Neutrophil (primary cell): ENCODE measurements at regions not wholly inside any gene's neighbourhood (a gene's known extent, or its start where the extent isn't known, plus 50 kb on each side); places are given as distances from the start of the nearest gene placed in this dataset.
A peak's percentile ranks its signal among the peaks of the same experiment; 100 is the strongest.

Experiments
- H3K27ac ChIP-seq: fragments of 200-600 bp; sonication (generic); 2 replicates; pipeline ENCODE4 v1.5.1; 2016; ENCODE audit warnings: mild to moderate bottlenecking, moderate library complexity
- H3K27me3 ChIP-seq: fragments of 200-600 bp; sonication (generic); 2 replicates; pipeline ENCODE4 v1.6.0; 2016; ENCODE audit warnings: mild to moderate bottlenecking
- H3K36me3 ChIP-seq: fragments of 200-600 bp; sonication (generic); 2 replicates; pipeline ENCODE4 v1.5.1; 2017
- H3K4me1 ChIP-seq, 2 experiments: fragments of 200-600 bp in 1 of 2; sonication (generic) in 1 of 2; 1 replicate in 1 of 2; 2 replicates in 1 of 2; pipeline versions ENCODE4 v1.5.1 to v1.6.1; 2013 to 2016; ENCODE audit warnings: low read depth in 1 of 2, low read length in 1 of 2, mild to moderate bottlenecking in 1 of 2, moderate library complexity in 1 of 2; ENCODE audit not compliant: control insufficient read depth in 1 of 2, insufficient read depth in 1 of 2
- H3K4me3 ChIP-seq, 2 experiments: fragments of 200-600 bp in 1 of 2; sonication (generic) in 1 of 2; 1 replicate in 1 of 2; 2 replicates in 1 of 2; pipeline ENCODE4 v1.5.1; 2013 to 2016; ENCODE audit warnings: low read depth in 1 of 2, low read length in 1 of 2, mild to moderate bottlenecking in 1 of 2, moderate library complexity in 1 of 2
- H3K9me3 ChIP-seq: fragments of 200-600 bp; sonication (generic); 2 replicates; pipeline ENCODE4 v1.5.1; 2016
- CTCF ChIP-seq: fragments of 200-600 bp; sonication (generic); IDR thresholded peaks from 2 replicates; pipeline ENCODE4 v1.5.1; 2016; ENCODE audit warnings: antibody characterized with exemption

DNA sequence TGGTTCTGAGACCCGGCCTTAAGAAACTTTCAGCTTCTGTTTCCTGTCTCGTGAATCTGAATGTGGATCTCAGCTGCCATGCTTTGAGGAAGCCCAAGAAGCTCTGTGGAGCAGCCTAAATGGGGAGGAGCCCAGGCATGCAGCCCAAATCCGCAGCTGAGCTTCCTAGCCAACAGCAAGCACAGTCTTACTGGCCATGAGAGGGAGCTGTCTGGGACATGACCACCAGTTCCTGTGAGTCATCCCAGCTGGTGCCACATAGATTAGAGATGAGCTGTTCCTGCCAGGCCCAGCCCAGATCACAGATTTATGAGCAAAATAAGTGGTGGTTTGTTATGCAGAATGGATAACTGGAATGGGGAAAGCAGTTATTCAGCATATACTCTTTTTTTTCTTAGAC, 224.4 kb upstream of the APCDD1 start:
- H3K36me3 ChIP-seq, result no peaks in the 10 kb centered on the region
- peaks cover 0 to 12% of the 10 kb centered on the region in 2 experiments for H3K4me1 ChIP-seq
- no peak overlapping the region for H3K27ac ChIP-seq
- no peak for TF ChIP-seq CTCF
- H3K4me3 ChIP-seq, result no peak overlapping the region
- H3K27me3 ChIP-seq, result no peaks in the 10 kb centered on the region
- H3K9me3 ChIP-seq, result peaks cover 5% of the 10 kb centered on the region

- no peak for TF ChIP-seq CTCF
- Histone ChIP-seq H3K36me3 (no peaks in the 10 kb centered on the region), H3K9me3 (peaks cover 5% of the 10 kb centered on the region), H3K27me3 (no peaks in the 10 kb centered on the region), H3K4me1 (peaks cover 0 to 12% of the 10 kb centered on the region in 2 experiments), H3K27ac (peak overlapping the region; percentile 25), H3K4me3 (no peak overlapping the region)
Observed at GRCh38 chr18:10231220-10231619, 223.2 kb upstream of the APCDD1 start.

DNA sequence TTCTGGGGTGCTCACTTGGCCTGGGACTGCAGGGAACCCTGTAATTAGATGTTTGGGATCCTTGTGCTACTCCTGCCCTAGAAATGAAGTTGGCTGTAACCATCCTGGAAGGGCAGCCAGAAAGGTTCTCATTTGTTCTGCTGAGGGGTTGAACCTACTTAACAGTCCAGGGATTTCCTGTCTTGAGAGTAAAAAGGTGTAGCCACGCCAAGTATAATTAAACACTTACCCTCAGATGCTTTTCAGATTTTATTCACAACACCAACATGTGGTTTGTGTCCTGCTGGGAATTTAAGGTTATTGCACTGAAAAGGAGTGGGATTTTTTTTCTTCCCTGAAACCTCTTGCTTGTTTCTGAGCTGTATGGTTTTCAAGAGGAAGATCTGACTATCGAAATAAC, 222.4 kb upstream of the APCDD1 start:
- no peak for TF ChIP-seq CTCF
- Histone ChIP-seq H3K27ac (no peak overlapping the region), H3K4me1 (peaks cover 0 to 12% of the 10 kb centered on the region in 2 experiments), H3K9me3 (peaks cover 5% of the 10 kb centered on the region), H3K4me3 (no peak overlapping the region), H3K27me3 (no peaks in the 10 kb centered on the region), H3K36me3 (no peaks in the 10 kb centered on the region)

DNA sequence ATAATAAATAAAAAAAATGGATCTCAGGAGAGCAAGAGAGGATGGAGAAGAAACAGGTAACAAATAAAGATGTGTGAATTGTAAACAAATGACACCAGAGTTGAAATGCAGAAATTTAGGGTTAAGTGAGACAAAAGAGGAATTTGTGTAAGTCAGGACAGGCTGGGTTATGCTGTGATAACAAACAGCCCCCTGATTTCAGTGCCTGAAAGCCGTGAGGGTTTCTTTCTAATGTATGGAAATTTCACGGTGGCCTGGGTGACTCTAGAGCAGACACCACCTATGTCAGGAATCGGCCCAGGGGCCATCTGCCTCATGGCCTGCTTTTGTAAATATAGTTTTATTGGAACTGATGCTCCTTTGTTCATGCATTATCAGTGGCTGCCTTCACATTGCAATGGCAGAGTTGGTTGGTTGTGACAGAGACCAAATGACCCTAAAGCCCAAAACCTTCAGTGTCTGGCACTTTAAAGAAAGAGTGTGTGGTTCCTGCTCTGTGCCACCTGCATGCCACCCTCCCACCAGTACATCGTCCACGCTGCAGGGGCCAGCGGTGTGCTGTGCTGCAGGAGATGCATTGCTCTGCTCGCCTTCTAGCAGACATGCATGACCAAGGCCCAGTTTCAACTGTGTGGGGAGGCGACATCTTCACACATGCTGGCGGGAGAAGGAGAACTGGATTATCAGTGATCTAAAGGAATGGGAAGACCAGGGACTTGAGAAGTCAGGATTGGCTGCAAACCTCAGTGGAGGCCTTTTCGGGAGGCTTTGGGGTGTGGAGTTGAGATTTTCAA, 221.2 kb upstream of the APCDD1 start:
- Histone ChIP-seq H3K36me3 (no peaks in the 10 kb centered on the region), H3K4me3 (no peak overlapping the region), H3K27ac (no peak overlapping the region), H3K9me3 (peaks cover 5% of the 10 kb centered on the region), H3K27me3 (no peaks in the 10 kb centered on the region), H3K4me1 (peaks cover 0 to 12% of the 10 kb centered on the region in 2 experiments)
- no peak for TF ChIP-seq CTCF

- H3K4me1 ChIP-seq, result peaks cover 0 to 19% of the 10 kb centered on the region in 2 experiments
- no peak overlapping the region for H3K27ac ChIP-seq
- H3K9me3 ChIP-seq, result peaks cover 5% of the 10 kb centered on the region
- H3K4me3 ChIP-seq, result no peak overlapping the region
- TF ChIP-seq CTCF, result no peak
- H3K27me3 ChIP-seq, result no peaks in the 10 kb centered on the region
- H3K36me3 ChIP-seq, result no peaks in the 10 kb centered on the region
Observed at GRCh38 chr18:10234281-10234680, 220.2 kb upstream of the APCDD1 start.
